Adrenal gland (tissue), 5 donors: ENCODE measurements at regions not wholly inside any gene's neighbourhood (a gene's known extent, or its start where the extent isn't known, plus 50 kb on each side); places are given as distances from the start of the nearest gene placed in this dataset.

Source experiments
- POLR2A ChIP-seq, 2 donors: fragments of 450-650 bp; IDR thresholded peaks; one replicate each; pipeline ENCODE4 v1.6.1; 2017; ENCODE audit warnings: antibody characterized with exemption in 2 of 2, mild to moderate bottlenecking in 2 of 2, moderate library complexity in 1 of 2
- TF ChIP-seq, protein P1 (sequence below), 6 experiments: fragments of 450-650 bp in 4 of 6; fragments of 200-600 bp in 2 of 6; sonication (generic) in 1 of 6; IDR thresholded peaks; 1 replicate in 5 of 6; 2 replicates in 1 of 6; pipeline versions ENCODE4 v1.5.1 to v1.8.0; 2016 to 2021; ENCODE audit warnings: antibody characterized with exemption in 6 of 6, mild to moderate bottlenecking in 2 of 6, moderate library complexity in 1 of 6
- donor health status: DM: no; HTN: no; CAD: no.

GRCh38 chr20:56983813-56984212 is 282.6 kb downstream of the BMP7 start:
- TF ChIP-seq, protein P1, sequence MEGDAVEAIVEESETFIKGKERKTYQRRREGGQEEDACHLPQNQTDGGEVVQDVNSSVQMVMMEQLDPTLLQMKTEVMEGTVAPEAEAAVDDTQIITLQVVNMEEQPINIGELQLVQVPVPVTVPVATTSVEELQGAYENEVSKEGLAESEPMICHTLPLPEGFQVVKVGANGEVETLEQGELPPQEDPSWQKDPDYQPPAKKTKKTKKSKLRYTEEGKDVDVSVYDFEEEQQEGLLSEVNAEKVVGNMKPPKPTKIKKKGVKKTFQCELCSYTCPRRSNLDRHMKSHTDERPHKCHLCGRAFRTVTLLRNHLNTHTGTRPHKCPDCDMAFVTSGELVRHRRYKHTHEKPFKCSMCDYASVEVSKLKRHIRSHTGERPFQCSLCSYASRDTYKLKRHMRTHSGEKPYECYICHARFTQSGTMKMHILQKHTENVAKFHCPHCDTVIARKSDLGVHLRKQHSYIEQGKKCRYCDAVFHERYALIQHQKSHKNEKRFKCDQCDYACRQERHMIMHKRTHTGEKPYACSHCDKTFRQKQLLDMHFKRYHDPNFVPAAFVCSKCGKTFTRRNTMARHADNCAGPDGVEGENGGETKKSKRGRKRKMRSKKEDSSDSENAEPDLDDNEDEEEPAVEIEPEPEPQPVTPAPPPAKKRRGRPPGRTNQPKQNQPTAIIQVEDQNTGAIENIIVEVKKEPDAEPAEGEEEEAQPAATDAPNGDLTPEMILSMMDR (IDR thresholded peaks at IDR 0.05) = no peak
- no peak for TF ChIP-seq POLR2A (IDR thresholded peaks at IDR 0.05)
